LNCAP (cell line): ENCODE measurements at regions not wholly inside any gene's neighbourhood (a gene's known extent, or its start where the extent isn't known, plus 50 kb on each side); places are given as distances from the start of the nearest gene placed in this dataset.

Experiments
- TF ChIP-seq, protein P1 (sequence below): fragments of 450-650 bp; IDR thresholded peaks from 2 replicates; pipeline ENCODE4 v1.5.1; 2017; ENCODE audit warnings: mild to moderate bottlenecking

- TF ChIP-seq, protein P1, sequence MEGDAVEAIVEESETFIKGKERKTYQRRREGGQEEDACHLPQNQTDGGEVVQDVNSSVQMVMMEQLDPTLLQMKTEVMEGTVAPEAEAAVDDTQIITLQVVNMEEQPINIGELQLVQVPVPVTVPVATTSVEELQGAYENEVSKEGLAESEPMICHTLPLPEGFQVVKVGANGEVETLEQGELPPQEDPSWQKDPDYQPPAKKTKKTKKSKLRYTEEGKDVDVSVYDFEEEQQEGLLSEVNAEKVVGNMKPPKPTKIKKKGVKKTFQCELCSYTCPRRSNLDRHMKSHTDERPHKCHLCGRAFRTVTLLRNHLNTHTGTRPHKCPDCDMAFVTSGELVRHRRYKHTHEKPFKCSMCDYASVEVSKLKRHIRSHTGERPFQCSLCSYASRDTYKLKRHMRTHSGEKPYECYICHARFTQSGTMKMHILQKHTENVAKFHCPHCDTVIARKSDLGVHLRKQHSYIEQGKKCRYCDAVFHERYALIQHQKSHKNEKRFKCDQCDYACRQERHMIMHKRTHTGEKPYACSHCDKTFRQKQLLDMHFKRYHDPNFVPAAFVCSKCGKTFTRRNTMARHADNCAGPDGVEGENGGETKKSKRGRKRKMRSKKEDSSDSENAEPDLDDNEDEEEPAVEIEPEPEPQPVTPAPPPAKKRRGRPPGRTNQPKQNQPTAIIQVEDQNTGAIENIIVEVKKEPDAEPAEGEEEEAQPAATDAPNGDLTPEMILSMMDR: no peak
Measured at GRCh38 chr9:13330396-13331004, 51.0 kb upstream of the MPDZ start.
